HG03159 (cell line): ENCODE measurements at regions not wholly inside any gene's neighbourhood (a gene's known extent, or its start where the extent isn't known, plus 50 kb on each side); places are given as distances from the start of the nearest gene placed in this dataset.

Source experiments
- ATAC-seq: cut with Tn5 transposase; IDR thresholded peaks from one replicate; pipeline ENCODE4 v1.9.1; 2021; ENCODE audit warnings: mild to moderate bottlenecking, moderate library complexity; ENCODE audit not compliant: unreplicated experiment

GRCh38 chr9:82570226-82570625 lies 492.7 kb downstream of the RASEF start:
- ATAC-seq = no peak

GRCh38 chr9:82571540-82571939 lies 491.4 kb downstream of the RASEF start:
- ATAC-seq = no peak

- no peak for ATAC-seq
These were observed 490.8 kb downstream of the RASEF start for GRCh38 chr9:82572146-82572545.

- no peak for ATAC-seq
These were observed 488.0 kb downstream of the RASEF start for GRCh38 chr9:82574911-82575310.

GRCh38 chr9:82580921-82581320 lies 482.0 kb downstream of the RASEF start:
- no peak for ATAC-seq

GRCh38 chr9:82581516-82581915 lies 481.4 kb downstream of the RASEF start:
- no peak for ATAC-seq

GRCh38 chr9:82581935-82582334 lies 481.0 kb downstream of the RASEF start:
- ATAC-seq = no peak

- no peak for ATAC-seq
These were observed 480.2 kb downstream of the RASEF start for GRCh38 chr9:82582693-82583092.

GRCh38 chr9:82583524-82583923 lies 479.4 kb downstream of the RASEF start:
- ATAC-seq = no peak

GRCh38 chr9:82584349-82584863 lies 478.5 kb downstream of the RASEF start:
- no peak for ATAC-seq

- no peak for ATAC-seq
These were observed 476.0 kb downstream of the RASEF start for GRCh38 chr9:82586918-82587356.

- ATAC-seq = no peak
These were observed 474.4 kb downstream of the RASEF start for GRCh38 chr9:82588301-82589180.

GRCh38 chr9:82590845-82591244 lies 472.1 kb downstream of the RASEF start:
- ATAC-seq = no peak

- ATAC-seq = no peak
These were observed 469.4 kb downstream of the RASEF start for GRCh38 chr9:82593501-82593900.

GRCh38 chr9:82597241-82598203 lies 465.4 kb downstream of the RASEF start:
- no peak for ATAC-seq

- no peak for ATAC-seq
These were observed 464.5 kb downstream of the RASEF start for GRCh38 chr9:82598241-82599039.

GRCh38 chr9:82599336-82599949 lies 463.5 kb downstream of the RASEF start:
- ATAC-seq = no peak

GRCh38 chr9:82600536-82601292 lies 462.2 kb downstream of the RASEF start:
- no peak for ATAC-seq

- no peak for ATAC-seq
These were observed 461.6 kb downstream of the RASEF start for GRCh38 chr9:82601293-82601771.
